Erythroblast (primary cell): ENCODE measurements at regions not wholly inside any gene's neighbourhood (a gene's known extent, or its start where the extent isn't known, plus 50 kb on each side); places are given as distances from the start of the nearest gene placed in this dataset.
"Not testable (repeated sequence)": the region's sequence is repeated elsewhere in the genome, so short reads cannot be mapped to it uniquely, and the experiment has no call there.

Source experiments
- DNase-seq, 2 experiments: peaks; one replicate each; lab custom pipeline; 2025; lab: John Stamatoyannopoulos, UW
- GATA1 ChIP-seq: IDR thresholded peaks from 2 replicates; pipeline ENCODE4 v1.6.1; 2011; ENCODE audit warnings: low read depth, mild to moderate bottlenecking, control low read depth, low read length, moderate library complexity
- POLR2A ChIP-seq: IDR thresholded peaks from 2 replicates; pipeline ENCODE4 v1.6.1; 2011; ENCODE audit warnings: mild to moderate bottlenecking, low read length

- no peak for DNase-seq
Measured at GRCh38 chr16:9343276-9343675, 251.8 kb downstream of the HAPSTR1 start.

DNA sequence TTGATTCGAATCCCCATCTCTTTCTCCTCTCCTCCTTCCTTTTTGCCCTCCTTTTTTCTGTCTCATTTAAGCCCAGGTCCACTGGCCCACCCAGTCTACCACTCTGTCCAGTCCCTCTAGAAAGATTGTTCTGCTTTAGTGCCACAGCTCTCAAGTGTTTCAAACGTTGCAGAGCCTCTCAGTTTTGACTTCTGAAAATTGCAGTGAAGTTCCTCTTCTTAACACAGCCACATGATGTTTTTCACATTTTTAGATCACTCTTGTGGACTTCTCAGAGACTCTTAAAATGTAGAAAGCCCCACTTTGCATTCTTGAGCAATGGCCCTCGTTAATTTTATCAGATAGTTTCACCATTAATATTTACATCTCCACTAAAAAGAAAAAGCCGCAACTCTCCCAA, 253.1 kb downstream of the HAPSTR1 start:
- TF ChIP-seq POLR2A: no peak
- no peak for DNase-seq

More at GRCh38 chr16:9343276-9343675, 251.8 kb downstream of the HAPSTR1 start:
- TF ChIP-seq GATA1: no peak
- no peak for TF ChIP-seq POLR2A

DNA sequence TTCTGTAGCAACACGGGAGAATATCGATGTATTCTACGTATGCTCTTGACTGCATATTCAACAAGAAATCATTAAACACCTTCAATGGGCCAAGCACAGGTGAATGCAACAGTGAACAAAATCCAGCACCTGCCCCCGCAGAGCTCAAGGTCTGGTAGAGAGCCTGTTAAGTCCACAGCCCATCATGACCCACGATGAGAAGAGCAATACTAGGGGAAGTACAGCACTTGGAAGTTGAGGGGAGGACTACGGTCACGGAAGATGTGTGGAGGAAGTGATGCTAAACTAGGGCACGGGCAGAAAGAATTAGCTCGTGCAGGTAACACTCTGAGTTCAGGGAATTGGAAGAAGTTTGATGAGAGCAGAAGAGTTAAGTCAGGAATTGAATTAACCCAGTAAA, 253.6 kb downstream of the HAPSTR1 start:
- no peak for DNase-seq
- TF ChIP-seq POLR2A (no peak), GATA1 (no peak)

DNA sequence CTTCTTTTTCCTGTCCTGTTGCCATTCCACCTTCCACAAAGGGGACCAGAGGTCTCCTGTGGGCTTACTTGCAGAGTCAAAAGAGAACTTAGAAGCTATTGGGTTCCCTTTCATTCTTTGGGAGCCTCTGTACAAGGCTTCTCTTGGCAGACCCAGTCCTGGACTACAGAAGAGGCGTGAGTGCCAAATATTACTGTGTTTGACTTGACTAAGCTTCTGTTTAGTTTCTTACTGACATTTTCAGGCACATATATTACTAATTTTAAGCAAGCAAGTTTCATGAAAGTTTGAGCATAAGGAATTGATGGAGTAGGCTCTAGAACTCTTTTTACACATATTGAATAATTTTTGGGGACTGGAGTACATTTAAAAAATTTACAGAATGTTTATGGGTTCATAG, 254.4 kb downstream of the HAPSTR1 start:
- TF ChIP-seq POLR2A (no peak), GATA1 (no peak)
- DNase-seq: no peak

DNA sequence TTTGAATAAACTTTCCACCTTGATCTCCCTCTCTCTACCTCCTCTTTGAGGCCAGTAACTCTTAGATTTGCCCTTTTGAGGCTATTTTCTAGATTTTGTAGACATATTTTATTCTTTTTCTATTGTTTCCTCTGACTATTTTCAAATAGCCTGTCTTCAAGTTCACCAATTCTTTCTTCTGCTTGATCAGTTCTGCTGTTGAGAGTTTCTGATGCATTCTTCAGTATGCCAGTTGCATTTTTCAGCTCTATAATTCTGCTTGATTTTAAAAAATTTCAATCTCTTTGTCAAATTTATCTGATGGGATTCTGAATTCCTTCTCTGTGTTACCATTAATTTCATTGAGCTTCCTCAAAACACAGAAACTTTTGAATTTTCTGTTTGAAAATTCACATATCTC, 257.5 kb downstream of the HAPSTR1 start:
- no peak for DNase-seq
- no peak for TF ChIP-seq POLR2A
- no peak for TF ChIP-seq GATA1

GRCh38 chr16:9349373-9349960, 258.0 kb downstream of the HAPSTR1 start:
- DNase-seq: peak in 1 of 2 experiments; percentile 3

GRCh38 chr16:9350119-9350799, 258.8 kb downstream of the HAPSTR1 start:
- DNase-seq: not testable (repeated sequence)

DNA sequence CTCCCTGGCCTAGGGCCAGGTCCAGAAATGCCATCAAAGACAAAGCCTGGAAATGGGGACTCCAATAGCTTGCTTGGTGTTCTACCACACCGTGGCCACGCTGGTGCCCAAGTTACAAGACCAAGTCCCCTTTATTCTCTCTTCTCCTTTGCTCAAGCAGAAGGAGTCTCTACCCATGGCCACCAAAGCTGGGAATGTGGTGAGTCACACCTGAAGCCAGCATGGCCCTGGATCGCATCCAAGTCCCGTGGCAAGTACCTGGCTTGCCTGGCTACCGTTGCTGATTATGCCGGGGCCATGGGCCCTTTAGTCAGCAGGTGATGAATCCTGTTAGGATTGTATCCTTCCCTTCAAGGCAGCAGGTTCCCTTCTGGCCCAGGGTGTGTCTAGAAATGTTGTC, 260.0 kb downstream of the HAPSTR1 start:
- no peak for DNase-seq
- no peak for TF ChIP-seq POLR2A
- no peak for TF ChIP-seq GATA1

DNA sequence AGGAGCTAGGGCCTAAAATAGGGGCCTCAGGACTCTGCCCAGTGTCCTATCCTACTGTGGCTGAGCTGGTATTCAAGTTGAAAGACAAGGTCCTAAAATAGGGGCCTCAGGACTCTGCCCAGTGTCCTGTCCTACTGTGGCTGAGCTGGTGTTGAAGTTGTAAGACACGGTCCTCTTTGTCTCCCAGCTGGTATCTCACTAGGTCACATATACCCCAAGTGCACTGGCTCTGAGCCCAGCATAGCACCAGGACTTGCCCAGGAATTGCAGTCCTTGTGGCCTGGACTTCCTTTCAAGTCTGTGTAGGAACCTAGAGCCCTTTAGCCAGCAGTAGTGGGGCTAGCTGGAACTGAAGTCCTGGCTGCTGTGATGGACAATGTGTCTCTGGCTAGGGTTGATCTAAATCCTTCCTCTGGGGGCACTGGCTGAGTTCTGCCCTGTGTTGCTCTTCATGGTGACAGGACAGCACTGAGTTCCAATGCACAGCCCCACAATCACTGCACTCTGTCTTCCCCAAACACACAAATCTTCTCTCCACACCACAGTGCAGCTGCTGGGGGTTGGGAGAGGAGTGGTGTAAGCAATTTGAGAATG, 260.5 kb downstream of the HAPSTR1 start:
- TF ChIP-seq GATA1 (no peak), POLR2A (no peak)
- no peak for DNase-seq

GRCh38 chr16:9357829-9358228, 266.4 kb downstream of the HAPSTR1 start:
- no peak for DNase-seq
- TF ChIP-seq GATA1 (no peak), POLR2A (no peak)

- DNase-seq: no peak
- TF ChIP-seq POLR2A (no peak), GATA1 (no peak)
Measured at GRCh38 chr16:9360075-9360474, 268.6 kb downstream of the HAPSTR1 start.

GRCh38 chr16:9362050-9362449, 270.6 kb downstream of the HAPSTR1 start:
- no peak for DNase-seq
- TF ChIP-seq GATA1 (no peak), POLR2A (no peak)

- TF ChIP-seq GATA1 (no peak), POLR2A (no peak)
- no peak for DNase-seq
Measured at GRCh38 chr16:9362604-9363003, 271.2 kb downstream of the HAPSTR1 start.

DNA sequence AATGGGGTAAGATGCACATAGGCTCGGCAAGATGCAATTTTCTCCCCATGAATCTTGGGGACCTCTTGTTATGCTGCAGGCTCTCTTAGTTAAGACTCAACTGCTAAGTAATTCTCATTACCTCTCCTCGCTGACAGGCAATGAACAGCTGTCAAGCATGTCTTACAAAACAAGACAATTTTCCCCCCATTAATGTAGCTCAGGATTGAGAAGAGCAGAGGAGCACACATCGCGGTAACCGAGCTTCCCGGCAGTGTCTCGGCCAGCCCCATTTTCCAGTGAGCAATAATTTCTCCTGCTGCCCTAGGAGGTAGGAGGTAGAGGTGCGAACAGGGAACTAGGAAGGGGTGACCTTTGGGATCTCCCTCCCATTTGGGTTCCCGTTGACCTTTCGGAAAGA, 272.1 kb downstream of the HAPSTR1 start:
- no peak for DNase-seq
- no peak for TF ChIP-seq GATA1
- no peak for TF ChIP-seq POLR2A
